ENCODE measurements at regions not wholly inside any gene's neighbourhood (a gene's known extent, or its start where the extent isn't known, plus 50 kb on each side); places are given as distances from the start of the nearest gene placed in this dataset.

DNA sequence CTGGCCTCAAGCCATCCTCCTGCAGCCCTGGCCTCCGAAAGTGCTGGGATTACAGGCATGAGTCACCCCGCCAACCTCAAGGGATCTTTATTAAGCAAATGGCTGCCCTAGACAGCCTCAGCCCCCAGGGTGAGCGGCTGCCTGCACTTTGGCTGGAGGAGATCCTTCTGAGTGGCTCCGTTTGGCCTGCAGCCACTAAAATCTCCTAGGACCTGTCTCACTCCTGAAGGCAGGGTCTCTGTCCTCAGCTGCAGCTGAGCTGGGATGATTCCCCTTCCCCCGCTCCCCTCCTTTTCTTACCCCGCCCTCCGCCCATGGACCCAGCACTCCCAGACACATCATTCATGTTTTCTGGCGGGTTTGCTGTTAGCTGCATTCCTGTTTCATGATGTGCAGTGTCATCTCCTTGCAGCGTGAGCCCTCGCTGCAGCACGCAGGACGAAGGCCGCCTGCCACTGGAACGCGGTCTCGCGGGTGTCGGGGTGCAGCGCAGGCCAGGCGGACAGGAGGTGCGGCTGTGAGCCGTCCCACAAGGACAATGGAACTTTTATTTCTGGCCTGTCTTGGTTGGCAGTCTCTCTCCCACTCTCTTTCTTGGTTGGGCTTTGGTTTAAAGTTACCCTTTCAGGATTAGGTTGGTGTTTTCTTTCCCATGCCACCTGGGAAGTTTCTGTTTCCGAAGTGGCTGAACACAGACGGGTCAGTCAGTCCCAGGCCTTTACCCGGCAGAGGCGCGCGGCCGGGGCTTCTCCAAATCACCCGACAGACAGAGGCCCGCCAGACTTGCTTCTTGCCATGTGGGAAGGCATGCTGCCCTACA is 137.1 kb downstream of the FOXD1 start:
- H3K9me3 Mint-ChIP-seq (ENCODE audit: low read depth), result no peaks in the 10 kb centered on the region
- no peak overlapping the region for H3K4me3 Mint-ChIP-seq (ENCODE audit: low read depth)
- peaks cover 1% of the 10 kb centered on the region for H3K4me1 Mint-ChIP-seq (ENCODE audit: low read depth)
- no peak for DNase-seq (ENCODE audit: low spot score, unreplicated experiment)
- no peaks in the 10 kb centered on the region for H3K36me3 Mint-ChIP-seq (ENCODE audit: insufficient read depth)
- TF ChIP-seq, protein P1, sequence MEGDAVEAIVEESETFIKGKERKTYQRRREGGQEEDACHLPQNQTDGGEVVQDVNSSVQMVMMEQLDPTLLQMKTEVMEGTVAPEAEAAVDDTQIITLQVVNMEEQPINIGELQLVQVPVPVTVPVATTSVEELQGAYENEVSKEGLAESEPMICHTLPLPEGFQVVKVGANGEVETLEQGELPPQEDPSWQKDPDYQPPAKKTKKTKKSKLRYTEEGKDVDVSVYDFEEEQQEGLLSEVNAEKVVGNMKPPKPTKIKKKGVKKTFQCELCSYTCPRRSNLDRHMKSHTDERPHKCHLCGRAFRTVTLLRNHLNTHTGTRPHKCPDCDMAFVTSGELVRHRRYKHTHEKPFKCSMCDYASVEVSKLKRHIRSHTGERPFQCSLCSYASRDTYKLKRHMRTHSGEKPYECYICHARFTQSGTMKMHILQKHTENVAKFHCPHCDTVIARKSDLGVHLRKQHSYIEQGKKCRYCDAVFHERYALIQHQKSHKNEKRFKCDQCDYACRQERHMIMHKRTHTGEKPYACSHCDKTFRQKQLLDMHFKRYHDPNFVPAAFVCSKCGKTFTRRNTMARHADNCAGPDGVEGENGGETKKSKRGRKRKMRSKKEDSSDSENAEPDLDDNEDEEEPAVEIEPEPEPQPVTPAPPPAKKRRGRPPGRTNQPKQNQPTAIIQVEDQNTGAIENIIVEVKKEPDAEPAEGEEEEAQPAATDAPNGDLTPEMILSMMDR (IDR thresholded peaks at IDR 0.05; ENCODE audit: unreplicated experiment), result no peak
- H3K27me3 Mint-ChIP-seq, result peaks cover 77% of the 10 kb centered on the region
- no peak overlapping the region for H3K27ac Mint-ChIP-seq

GRCh38 chr5:73307645-73308355 is 134.8 kb downstream of the TMEM174 start:
- H3K27me3 Mint-ChIP-seq, result peaks cover 88% of the 10 kb centered on the region
- peaks cover 2% of the 10 kb centered on the region for H3K4me1 Mint-ChIP-seq (ENCODE audit: low read depth)
- H3K36me3 Mint-ChIP-seq (ENCODE audit: insufficient read depth), result no peaks in the 10 kb centered on the region
- no peak overlapping the region for H3K4me3 Mint-ChIP-seq (ENCODE audit: low read depth)
- H3K27ac Mint-ChIP-seq, result no peak overlapping the region
- H3K9me3 Mint-ChIP-seq (ENCODE audit: low read depth), result no peaks in the 10 kb centered on the region
- no peak for DNase-seq (ENCODE audit: low spot score, unreplicated experiment)
- TF ChIP-seq, protein P1 (IDR thresholded peaks at IDR 0.05; ENCODE audit: unreplicated experiment), result no peak

DNA sequence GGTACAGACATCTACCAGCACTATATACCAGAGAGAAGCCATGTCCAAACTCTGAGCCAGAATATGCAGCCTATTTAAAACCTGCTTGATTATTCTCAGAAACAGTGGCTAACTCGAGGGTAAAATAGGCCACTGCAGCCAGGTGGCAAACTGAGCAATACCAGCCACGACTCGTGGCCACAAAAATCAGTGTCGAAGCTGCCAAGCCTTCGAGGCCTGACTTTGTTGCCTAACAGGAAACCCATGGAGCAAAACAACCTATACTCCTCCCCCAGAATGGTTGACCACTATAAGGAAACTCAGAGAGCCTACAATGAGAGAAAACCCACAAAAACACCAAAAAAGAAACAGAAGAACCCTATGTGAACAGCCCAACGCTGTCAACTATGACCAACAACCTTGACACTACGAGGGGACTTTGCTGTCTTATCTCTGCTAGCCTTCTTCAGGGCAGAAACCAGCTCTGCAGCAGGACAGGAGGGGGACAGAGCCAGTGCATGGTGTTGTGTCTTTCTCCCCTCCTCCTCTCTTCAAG is 133.8 kb downstream of the TMEM174 start:
- H3K36me3 Mint-ChIP-seq (ENCODE audit: insufficient read depth), result no peaks in the 10 kb centered on the region
- no peak overlapping the region for H3K27ac Mint-ChIP-seq
- no peak overlapping the region for H3K4me3 Mint-ChIP-seq (ENCODE audit: low read depth)
- no peak for DNase-seq (ENCODE audit: low spot score, unreplicated experiment)
- TF ChIP-seq, protein P1 (IDR thresholded peaks at IDR 0.05; ENCODE audit: unreplicated experiment), result no peak
- H3K27me3 Mint-ChIP-seq, result peaks cover 89% of the 10 kb centered on the region
- no peaks in the 10 kb centered on the region for H3K9me3 Mint-ChIP-seq (ENCODE audit: low read depth)
- H3K4me1 Mint-ChIP-seq (ENCODE audit: low read depth), result peaks cover 3% of the 10 kb centered on the region

GRCh38 chr5:73306078-73306719 is 133.2 kb downstream of the TMEM174 start:
- TF ChIP-seq, protein P1 (IDR thresholded peaks at IDR 0.05; ENCODE audit: unreplicated experiment), result no peak
- peaks cover 89% of the 10 kb centered on the region for H3K27me3 Mint-ChIP-seq
- no peak for DNase-seq (ENCODE audit: low spot score, unreplicated experiment)
- H3K9me3 Mint-ChIP-seq (ENCODE audit: low read depth), result no peaks in the 10 kb centered on the region
- H3K36me3 Mint-ChIP-seq (ENCODE audit: insufficient read depth), result no peaks in the 10 kb centered on the region
- H3K27ac Mint-ChIP-seq, result no peak overlapping the region
- peaks cover 1% of the 10 kb centered on the region for H3K4me1 Mint-ChIP-seq (ENCODE audit: low read depth)
- no peak overlapping the region for H3K4me3 Mint-ChIP-seq (ENCODE audit: low read depth)

DNA sequence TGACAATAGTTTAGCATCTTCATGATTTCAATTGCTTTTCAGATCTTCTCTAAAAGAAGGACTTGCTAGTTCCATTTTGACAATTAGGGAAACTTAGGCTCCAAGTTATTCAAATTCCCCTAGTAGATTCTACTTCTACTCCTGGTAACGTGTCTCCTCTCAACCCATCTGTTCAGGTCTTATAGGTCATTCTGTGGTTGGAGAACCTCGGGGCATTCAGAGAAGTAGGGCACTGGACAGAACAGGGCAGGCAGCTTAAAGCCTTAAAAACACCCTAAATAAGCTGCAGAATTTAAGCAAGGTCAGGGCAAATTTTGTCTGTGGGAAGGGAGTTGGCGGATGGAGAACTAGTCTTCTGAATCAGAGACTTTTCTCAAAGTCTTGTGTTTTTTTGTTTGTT is 132.4 kb downstream of the TMEM174 start:
- Mint-ChIP-seq H3K4me3 (ENCODE audit: low read depth) (no peak overlapping the region), H3K27ac (no peak overlapping the region), H3K36me3 (ENCODE audit: insufficient read depth) (no peaks in the 10 kb centered on the region), H3K27me3 (peaks cover 93% of the 10 kb centered on the region), H3K9me3 (ENCODE audit: low read depth) (no peaks in the 10 kb centered on the region), H3K4me1 (ENCODE audit: low read depth) (peaks cover 1% of the 10 kb centered on the region)
- DNase-seq (ENCODE audit: low spot score, unreplicated experiment), result no peak
- TF ChIP-seq, protein P1 (IDR thresholded peaks at IDR 0.05; ENCODE audit: unreplicated experiment), result no peak

All from progenitor cell of endocrine pancreas (in vitro differentiated cells).